ENCODE measurements at regions not wholly inside any gene's neighbourhood (a gene's known extent, or its start where the extent isn't known, plus 50 kb on each side); places are given as distances from the start of the nearest gene placed in this dataset.

DNA sequence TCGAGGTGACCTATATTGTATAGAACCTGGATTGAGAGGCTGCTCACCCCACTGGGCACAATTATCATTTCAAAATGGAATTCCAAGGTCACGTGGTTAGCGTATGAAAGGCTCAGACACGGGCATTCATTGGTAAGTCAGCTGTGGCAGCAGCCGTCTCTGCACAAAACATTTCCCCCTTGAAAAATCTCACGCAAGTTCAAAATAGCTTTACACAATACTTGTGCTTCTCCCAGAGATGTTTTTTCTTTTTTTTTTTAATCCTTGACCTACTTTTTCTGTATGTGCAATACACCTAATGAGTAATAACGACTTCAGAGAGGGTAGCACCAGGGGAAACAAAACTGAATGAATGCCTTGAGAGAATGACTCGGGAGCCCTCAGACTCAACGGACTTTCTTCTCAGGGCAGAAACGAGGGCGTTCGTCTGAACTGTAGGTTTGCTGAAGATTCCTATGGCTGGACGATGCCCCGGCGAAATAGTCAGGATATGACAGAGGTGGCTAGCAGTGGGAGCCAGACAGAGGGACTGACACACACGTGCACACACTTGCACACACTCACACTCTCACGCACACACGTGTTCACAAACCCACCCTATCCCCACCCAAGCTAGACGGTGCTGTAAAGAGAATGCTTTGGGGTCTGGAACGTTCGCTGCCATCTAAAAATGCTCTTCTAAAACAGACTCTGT lies 77.8 kb downstream of the PDCL3 start:
- ChIA-PET SMC1A (ENCODE audit: uncharacterized antibody, unreplicated experiment) (no interaction called here), RAD21 (ENCODE audit: unreplicated experiment) (no interaction called here), POLR2A (no interaction called here), CTCF (no interaction called here)
- Histone ChIP-seq H3K79me2 (ENCODE audit: control insufficient read depth, insufficient read depth, low read length) (no peaks in the 10 kb centered on the region), H3K4me3 (no peak overlapping the region), H3K4me2 (ENCODE audit: control insufficient read depth, insufficient read depth) (no peak overlapping the region), H3K27me3 (replicated peaks in 1 of 2; ENCODE audit: control insufficient read depth in 2 of 2, insufficient read depth in 2 of 2, low read length in 1 of 2) (no peaks in the 10 kb centered on the region; a peak in 2 of 4 replicates), H3K36me3 (ENCODE audit: control insufficient read depth in 2 of 2, insufficient read depth in 2 of 2, low read length in 1 of 2) (no peaks in the 10 kb centered on the region), H2AFZ (ENCODE audit: control insufficient read depth, low read depth, low read length) (no peak overlapping the region), H3K9ac (ENCODE audit: control insufficient read depth, insufficient read depth, low read length) (no peak overlapping the region), H3K4me1 (ENCODE audit: control insufficient read depth, insufficient read depth, low read length) (no peaks in the 10 kb centered on the region), H3K9me3 (replicated peaks; ENCODE audit: control insufficient read depth, insufficient read depth, low read length) (no peaks in the 10 kb centered on the region), H3K27ac (ENCODE audit: control insufficient read depth, insufficient read depth) (no peak overlapping the region), H4K20me1 (ENCODE audit: control insufficient read depth, insufficient read depth) (no peaks in the 10 kb centered on the region)
- FAIRE-seq (no peak), DNase-seq (ENCODE audit: low read depth, low spot score) (no peak), ATAC-seq (no peak)
- intact Hi-C loops (cut with micrococcal nuclease; ENCODE audit: unreplicated experiment): no loop called here
- 29% methylated on average over 21 of the region's 21 CpGs for WGBS (ENCODE audit: insufficient coverage, insufficient replicate concordance, low lambda C conversion rate, missing lambda C conversion rate)
- TF ChIP-seq, protein P1, sequence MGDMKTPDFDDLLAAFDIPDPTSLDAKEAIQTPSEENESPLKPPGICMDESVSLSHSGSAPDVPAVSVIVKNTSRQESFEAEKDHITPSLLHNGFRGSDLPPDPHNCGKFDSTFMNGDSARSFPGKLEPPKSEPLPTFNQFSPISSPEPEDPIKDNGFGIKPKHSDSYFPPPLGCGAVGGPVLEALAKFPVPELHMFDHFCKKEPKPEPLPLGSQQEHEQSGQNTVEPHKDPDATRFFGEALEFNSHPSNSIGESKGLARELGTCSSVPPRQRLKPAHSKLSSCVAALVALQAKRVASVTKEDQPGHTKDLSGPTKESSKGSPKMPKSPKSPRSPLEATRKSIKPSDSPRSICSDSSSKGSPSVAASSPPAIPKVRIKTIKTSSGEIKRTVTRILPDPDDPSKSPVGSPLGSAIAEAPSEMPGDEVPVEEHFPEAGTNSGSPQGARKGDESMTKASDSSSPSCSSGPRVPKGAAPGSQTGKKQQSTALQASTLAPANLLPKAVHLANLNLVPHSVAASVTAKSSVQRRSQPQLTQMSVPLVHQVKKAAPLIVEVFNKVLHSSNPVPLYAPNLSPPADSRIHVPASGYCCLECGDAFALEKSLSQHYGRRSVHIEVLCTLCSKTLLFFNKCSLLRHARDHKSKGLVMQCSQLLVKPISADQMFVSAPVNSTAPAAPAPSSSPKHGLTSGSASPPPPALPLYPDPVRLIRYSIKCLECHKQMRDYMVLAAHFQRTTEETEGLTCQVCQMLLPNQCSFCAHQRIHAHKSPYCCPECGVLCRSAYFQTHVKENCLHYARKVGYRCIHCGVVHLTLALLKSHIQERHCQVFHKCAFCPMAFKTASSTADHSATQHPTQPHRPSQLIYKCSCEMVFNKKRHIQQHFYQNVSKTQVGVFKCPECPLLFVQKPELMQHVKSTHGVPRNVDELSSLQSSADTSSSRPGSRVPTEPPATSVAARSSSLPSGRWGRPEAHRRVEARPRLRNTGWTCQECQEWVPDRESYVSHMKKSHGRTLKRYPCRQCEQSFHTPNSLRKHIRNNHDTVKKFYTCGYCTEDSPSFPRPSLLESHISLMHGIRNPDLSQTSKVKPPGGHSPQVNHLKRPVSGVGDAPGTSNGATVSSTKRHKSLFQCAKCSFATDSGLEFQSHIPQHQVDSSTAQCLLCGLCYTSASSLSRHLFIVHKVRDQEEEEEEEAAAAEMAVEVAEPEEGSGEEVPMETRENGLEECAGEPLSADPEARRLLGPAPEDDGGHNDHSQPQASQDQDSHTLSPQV (IDR thresholded peaks at IDR 0.05): no peak
- no TSS peak for BruUV-seq (replicated peaks)
- in situ Hi-C loops (cut with MboI): no loop called here

DNA sequence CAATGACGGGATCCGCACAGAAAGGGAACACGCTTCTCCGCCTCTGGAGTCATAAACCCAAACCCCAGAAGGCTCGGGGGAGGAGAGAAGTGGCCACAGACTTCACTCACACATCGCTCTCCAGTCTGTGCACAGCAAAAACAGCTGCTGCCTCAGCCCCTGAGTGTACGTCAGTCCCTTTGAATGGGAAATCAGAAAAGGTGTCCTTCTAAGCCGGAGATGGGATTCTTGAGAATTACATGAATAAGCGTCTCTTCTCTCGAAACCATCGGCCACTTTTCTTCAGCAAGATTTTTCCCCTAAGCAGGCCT lies 78.3 kb downstream of the PDCL3 start:
- Histone ChIP-seq H3K4me1 (ENCODE audit: control insufficient read depth, insufficient read depth, low read length) (no peaks in the 10 kb centered on the region), H3K27me3 (replicated peaks in 1 of 2; ENCODE audit: control insufficient read depth in 2 of 2, insufficient read depth in 2 of 2, low read length in 1 of 2) (no peaks in the 10 kb centered on the region; a peak in 2 of 4 replicates), H3K9me3 (replicated peaks; ENCODE audit: control insufficient read depth, insufficient read depth, low read length) (no peaks in the 10 kb centered on the region), H2AFZ (ENCODE audit: control insufficient read depth, low read depth, low read length) (no peak overlapping the region), H3K4me3 (no peak overlapping the region), H3K9ac (ENCODE audit: control insufficient read depth, insufficient read depth, low read length) (no peak overlapping the region), H3K27ac (ENCODE audit: control insufficient read depth, insufficient read depth) (no peak overlapping the region), H4K20me1 (ENCODE audit: control insufficient read depth, insufficient read depth) (no peaks in the 10 kb centered on the region), H3K4me2 (ENCODE audit: control insufficient read depth, insufficient read depth) (no peak overlapping the region), H3K79me2 (ENCODE audit: control insufficient read depth, insufficient read depth, low read length) (no peaks in the 10 kb centered on the region), H3K36me3 (ENCODE audit: control insufficient read depth in 2 of 2, insufficient read depth in 2 of 2, low read length in 1 of 2) (no peaks in the 10 kb centered on the region)
- TF ChIP-seq STAT3 (IDR thresholded peaks at IDR 0.05; ENCODE audit: low read depth, low read length): no peak
- TF ChIP-seq NRF1 (conservative IDR thresholded peaks at IDR 0.05; ENCODE audit: low read depth, low read length): no peak
- no peak for TF ChIP-seq ZNF622 (IDR thresholded peaks at IDR 0.05)
- TF ChIP-seq, protein P2, sequence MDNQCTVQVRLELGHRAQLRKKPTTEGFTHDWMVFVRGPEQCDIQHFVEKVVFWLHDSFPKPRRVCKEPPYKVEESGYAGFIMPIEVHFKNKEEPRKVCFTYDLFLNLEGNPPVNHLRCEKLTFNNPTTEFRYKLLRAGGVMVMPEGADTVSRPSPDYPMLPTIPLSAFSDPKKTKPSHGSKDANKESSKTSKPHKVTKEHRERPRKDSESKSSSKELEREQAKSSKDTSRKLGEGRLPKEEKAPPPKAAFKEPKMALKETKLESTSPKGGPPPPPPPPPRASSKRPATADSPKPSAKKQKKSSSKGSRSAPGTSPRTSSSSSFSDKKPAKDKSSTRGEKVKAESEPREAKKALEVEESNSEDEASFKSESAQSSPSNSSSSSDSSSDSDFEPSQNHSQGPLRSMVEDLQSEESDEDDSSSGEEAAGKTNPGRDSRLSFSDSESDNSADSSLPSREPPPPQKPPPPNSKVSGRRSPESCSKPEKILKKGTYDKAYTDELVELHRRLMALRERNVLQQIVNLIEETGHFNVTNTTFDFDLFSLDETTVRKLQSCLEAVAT (IDR thresholded peaks at IDR 0.05): no peak
- in situ Hi-C loops (cut with MboI) (no loop called here), intact Hi-C loops (cut with micrococcal nuclease; ENCODE audit: unreplicated experiment) (no loop called here)
- 40% methylated on average over 9 of the region's 11 CpGs for WGBS (ENCODE audit: insufficient coverage, insufficient replicate concordance, low lambda C conversion rate, missing lambda C conversion rate)
- ATAC-seq (no peak), FAIRE-seq (no peak), DNase-seq (ENCODE audit: low read depth, low spot score) (no peak)
- BruUV-seq (replicated peaks): no TSS peak
- CTCF ChIA-PET: no interaction called here
- SMC1A ChIA-PET (ENCODE audit: uncharacterized antibody, unreplicated experiment): no interaction called here
- POLR2A ChIA-PET: no interaction called here
- RAD21 ChIA-PET (ENCODE audit: unreplicated experiment): no interaction called here

Data from GM12878 (cell line).